Neural crest cell (in vitro differentiated cells): ENCODE measurements at regions not wholly inside any gene's neighbourhood (a gene's known extent, or its start where the extent isn't known, plus 50 kb on each side); places are given as distances from the start of the nearest gene placed in this dataset.

Experiments used
- DNase-seq: peaks from one replicate; pipeline ENCODE4 v3.0.0; 2021; ENCODE audit warnings: low read depth, mixed read lengths, low spot score
- H3K27ac Mint-ChIP-seq: one replicate; pipeline ENCODE4 v1.8.0; 2021; ENCODE audit warnings: mild to moderate bottlenecking, mixed read lengths; ENCODE audit not compliant: unreplicated experiment
- H3K27me3 Mint-ChIP-seq: 2 replicates; pipeline ENCODE4 v1.8.0; 2021; ENCODE audit warnings: low read depth, mild to moderate bottlenecking, mixed read lengths
- H3K36me3 Mint-ChIP-seq: 2 replicates; pipeline ENCODE4 v1.8.0; 2021; ENCODE audit warnings: low read depth, mild to moderate bottlenecking, mixed read lengths
- H3K4me1 Mint-ChIP-seq: 2 replicates; pipeline ENCODE4 v1.8.0; 2021; ENCODE audit warnings: mixed read lengths
- H3K4me3 Mint-ChIP-seq: one replicate; pipeline ENCODE4 v1.8.0; 2021; ENCODE audit warnings: mild to moderate bottlenecking, mixed read lengths
- H3K9me3 Mint-ChIP-seq: 2 replicates; pipeline ENCODE4 v1.8.0; 2021; ENCODE audit warnings: mixed read lengths
- TF ChIP-seq, protein P1 (sequence below): fragments of 200-600 bp; sonication (generic); conservative IDR thresholded peaks from 2 replicates; pipeline ENCODE4 v1.5.0; 2021; ENCODE audit warnings: antibody characterized with exemption, mild to moderate bottlenecking

DNA sequence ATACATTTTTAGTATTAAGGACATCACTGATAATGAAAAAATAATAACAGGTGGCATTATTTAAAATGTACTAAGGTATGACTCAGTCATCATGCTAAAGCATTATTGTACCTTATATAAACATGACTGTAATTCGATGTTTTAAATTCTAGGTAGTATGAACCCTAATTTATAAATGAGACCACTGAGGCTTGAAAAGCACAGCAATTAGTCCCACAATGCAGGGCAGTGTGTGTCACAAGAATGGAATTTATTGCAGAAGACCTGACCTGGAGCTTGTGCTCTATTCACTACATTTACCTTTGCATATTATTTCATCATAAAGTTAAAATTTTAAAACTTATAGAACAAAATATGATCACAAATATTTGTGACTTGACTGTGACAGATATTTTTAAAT is 358.5 kb upstream of the DSEL start:
- Mint-ChIP-seq H3K36me3 (no peaks in the 10 kb centered on the region), H3K27ac (no peak overlapping the region), H3K9me3 (no peaks in the 10 kb centered on the region), H3K27me3 (no peaks in the 10 kb centered on the region), H3K4me3 (no peak overlapping the region), H3K4me1 (peaks cover 14% of the 10 kb centered on the region)
- TF ChIP-seq, protein P1, sequence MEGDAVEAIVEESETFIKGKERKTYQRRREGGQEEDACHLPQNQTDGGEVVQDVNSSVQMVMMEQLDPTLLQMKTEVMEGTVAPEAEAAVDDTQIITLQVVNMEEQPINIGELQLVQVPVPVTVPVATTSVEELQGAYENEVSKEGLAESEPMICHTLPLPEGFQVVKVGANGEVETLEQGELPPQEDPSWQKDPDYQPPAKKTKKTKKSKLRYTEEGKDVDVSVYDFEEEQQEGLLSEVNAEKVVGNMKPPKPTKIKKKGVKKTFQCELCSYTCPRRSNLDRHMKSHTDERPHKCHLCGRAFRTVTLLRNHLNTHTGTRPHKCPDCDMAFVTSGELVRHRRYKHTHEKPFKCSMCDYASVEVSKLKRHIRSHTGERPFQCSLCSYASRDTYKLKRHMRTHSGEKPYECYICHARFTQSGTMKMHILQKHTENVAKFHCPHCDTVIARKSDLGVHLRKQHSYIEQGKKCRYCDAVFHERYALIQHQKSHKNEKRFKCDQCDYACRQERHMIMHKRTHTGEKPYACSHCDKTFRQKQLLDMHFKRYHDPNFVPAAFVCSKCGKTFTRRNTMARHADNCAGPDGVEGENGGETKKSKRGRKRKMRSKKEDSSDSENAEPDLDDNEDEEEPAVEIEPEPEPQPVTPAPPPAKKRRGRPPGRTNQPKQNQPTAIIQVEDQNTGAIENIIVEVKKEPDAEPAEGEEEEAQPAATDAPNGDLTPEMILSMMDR: no peak
- no peak for DNase-seq

DNA sequence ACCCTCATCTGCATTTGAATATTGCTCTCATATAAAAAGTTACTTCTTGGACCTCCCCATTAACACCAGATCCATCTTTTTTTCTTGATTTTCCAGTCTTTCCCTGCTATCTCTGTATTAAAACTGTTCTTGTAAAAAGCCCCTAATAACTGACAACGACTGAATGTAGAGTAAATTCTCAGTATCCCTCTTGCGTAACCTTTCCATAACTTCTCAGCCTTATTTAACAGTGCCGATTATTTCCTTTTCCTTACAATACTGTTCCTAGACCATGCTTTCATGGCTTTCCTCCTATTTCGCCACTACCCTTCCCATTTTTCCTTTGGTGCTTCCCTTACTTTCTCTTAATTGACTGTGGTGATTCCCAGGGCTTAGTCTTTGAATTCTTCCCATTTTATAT is 348.9 kb upstream of the DSEL start:
- H3K27me3 Mint-ChIP-seq: no peaks in the 10 kb centered on the region
- TF ChIP-seq, protein P1: no peak
- DNase-seq: no peak
- peaks cover 12% of the 10 kb centered on the region for H3K4me1 Mint-ChIP-seq
- peaks cover 8% of the 10 kb centered on the region for H3K9me3 Mint-ChIP-seq
- H3K36me3 Mint-ChIP-seq: peaks cover 2% of the 10 kb centered on the region
- H3K27ac Mint-ChIP-seq: peak overlapping the region; percentile 23
- no peak overlapping the region for H3K4me3 Mint-ChIP-seq

DNA sequence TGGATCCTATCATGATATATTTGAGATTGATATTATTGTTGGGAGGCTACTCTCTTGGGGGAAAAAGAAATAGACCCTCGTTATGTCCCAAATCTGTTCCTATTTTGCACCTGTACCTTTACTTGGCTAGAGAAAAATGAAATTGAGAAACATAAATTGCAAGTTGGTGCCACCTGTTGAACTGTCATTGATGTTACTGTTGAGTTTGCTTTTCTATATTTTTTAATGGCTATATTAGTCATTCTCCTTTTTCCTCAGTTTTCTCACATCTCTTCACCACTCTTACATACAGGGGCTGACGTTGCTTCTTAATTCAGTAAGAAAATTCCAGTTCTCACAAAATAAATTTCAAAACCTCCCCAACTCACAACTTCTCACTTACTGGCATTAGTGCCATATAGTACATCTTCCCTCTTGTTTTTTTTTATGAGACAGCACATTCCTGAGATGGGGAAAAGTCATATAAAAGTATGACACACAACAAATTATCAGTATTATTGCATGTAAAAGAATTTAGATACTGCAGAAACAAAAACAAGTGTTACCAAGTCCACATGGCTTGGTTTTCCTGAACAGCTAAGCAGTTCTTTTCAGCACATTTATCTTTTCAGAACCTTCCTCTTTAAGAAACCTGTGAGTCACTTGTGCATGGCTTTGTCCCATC is 348.3 kb upstream of the DSEL start:
- Mint-ChIP-seq H3K27ac (no peak overlapping the region), H3K27me3 (no peaks in the 10 kb centered on the region), H3K4me3 (no peak overlapping the region), H3K4me1 (peaks cover 12% of the 10 kb centered on the region), H3K36me3 (peaks cover 2% of the 10 kb centered on the region), H3K9me3 (peaks cover 8% of the 10 kb centered on the region)
- no peak for DNase-seq
- TF ChIP-seq, protein P1: no peak

DNA sequence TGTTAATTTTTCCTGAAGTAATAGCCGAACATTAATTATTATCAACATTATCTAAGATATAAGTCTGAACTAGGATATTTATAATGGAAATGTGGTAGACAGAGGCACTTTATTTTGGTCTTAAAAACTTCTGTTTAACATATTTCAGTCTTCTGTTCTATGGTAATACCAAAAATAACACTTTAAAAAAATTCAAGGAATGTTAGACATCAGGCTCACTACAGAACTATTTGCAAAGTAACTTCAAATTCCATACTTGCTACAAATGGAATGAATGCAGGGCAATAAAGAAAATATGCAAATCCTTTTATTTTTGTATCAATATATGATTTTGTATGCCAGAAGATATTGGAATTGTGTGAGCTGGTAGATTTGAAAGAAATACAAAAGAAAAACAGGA is 345.5 kb upstream of the DSEL start:
- Mint-ChIP-seq H3K9me3 (peaks cover 10% of the 10 kb centered on the region), H3K27ac (no peak overlapping the region), H3K4me1 (peaks cover 12% of the 10 kb centered on the region), H3K4me3 (no peak overlapping the region), H3K36me3 (peaks cover 2% of the 10 kb centered on the region), H3K27me3 (no peaks in the 10 kb centered on the region)
- DNase-seq: no peak
- TF ChIP-seq, protein P1: no peak

DNA sequence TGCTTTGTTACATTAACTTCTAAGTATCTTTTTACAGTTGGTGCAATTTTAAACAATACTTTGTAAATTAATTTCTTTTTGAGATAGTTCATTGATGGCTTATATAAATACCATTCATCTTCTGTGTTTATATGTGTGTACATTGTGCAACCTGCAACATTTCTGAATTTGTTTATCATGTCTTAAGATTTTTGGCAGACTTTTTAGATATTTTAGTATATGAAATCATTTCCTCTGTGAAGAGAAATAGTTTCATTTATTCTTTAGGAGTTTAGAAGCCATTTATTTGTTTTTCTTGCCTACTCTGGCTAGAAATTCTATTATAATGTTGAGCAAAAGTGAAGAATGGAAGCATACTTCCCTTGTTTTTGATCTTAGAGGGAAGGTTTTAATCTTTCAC is 337.8 kb upstream of the DSEL start:
- H3K9me3 Mint-ChIP-seq: peaks cover 2% of the 10 kb centered on the region
- no peaks in the 10 kb centered on the region for H3K36me3 Mint-ChIP-seq
- H3K27me3 Mint-ChIP-seq: no peaks in the 10 kb centered on the region
- TF ChIP-seq, protein P1: no peak
- no peak overlapping the region for H3K4me3 Mint-ChIP-seq
- DNase-seq: no peak
- no peaks in the 10 kb centered on the region for H3K4me1 Mint-ChIP-seq
- H3K27ac Mint-ChIP-seq: no peak overlapping the region
